ENCODE measurements at regions not wholly inside any gene's neighbourhood (a gene's known extent, or its start where the extent isn't known, plus 50 kb on each side); places are given as distances from the start of the nearest gene placed in this dataset.

DNA sequence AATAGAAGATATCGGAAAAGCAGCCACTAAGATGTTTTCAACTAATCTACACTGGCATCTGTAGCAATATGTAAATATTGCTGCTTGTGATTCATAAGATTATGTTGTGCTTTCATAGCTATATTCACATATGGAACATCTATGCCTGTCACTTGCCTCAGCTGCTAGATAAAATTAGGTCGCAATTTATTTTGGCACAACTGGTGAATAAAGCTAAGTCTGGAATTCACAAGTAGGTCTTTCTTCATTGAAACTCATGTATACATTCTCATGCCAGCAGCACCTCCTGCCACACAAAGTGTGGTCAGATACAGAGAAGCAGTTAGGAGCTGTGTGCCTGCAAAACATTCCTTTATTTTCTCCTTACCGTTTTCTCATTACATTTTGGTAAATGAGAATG, 543.3 kb upstream of the CHORDC1 start:
- H3K9me3 ChIP-seq = no peaks in the 10 kb centered on the region
- H3K27ac ChIP-seq (ENCODE audit: low read depth in 2 of 2, low read length in 1 of 2) = no peak overlapping the region
- no peaks in the 10 kb centered on the region for H3K9me2 ChIP-seq
- H3K4me1 ChIP-seq (ENCODE audit: control insufficient read depth in 1 of 2, insufficient read depth in 2 of 2, low read depth in 1 of 2, low read length in 1 of 2) = no peaks in the 10 kb centered on the region
- H3K27me3 ChIP-seq (ENCODE audit: insufficient read depth) = no peaks in the 10 kb centered on the region
- no peaks in the 10 kb centered on the region for H3K36me3 ChIP-seq (replicated peaks in 1 of 2; ENCODE audit: control insufficient read depth in 1 of 2, insufficient read depth in 2 of 2, low read length in 1 of 2)
- H3K4me3 ChIP-seq (ENCODE audit: low read depth in 2 of 2, low read length in 1 of 2) = no peak overlapping the region
- DNase-seq = no peak
- H2AFZ ChIP-seq (ENCODE audit: low read depth) = no peak overlapping the region
- H3K79me2 ChIP-seq (ENCODE audit: insufficient read depth) = no peaks in the 10 kb centered on the region
- no peaks in the 10 kb centered on the region for H4K20me1 ChIP-seq (ENCODE audit: insufficient read depth)
- no peaks in the 10 kb centered on the region for H3F3A ChIP-seq (replicated peaks; ENCODE audit: insufficient read depth)
- no peak overlapping the region for H3K4me2 ChIP-seq
- WGBS (ENCODE audit: low lambda C conversion rate) = 39% methylated on average over 3 of the region's 3 CpGs
- H3K9ac ChIP-seq = no peak overlapping the region
- POLR2A ChIA-PET = interaction anchor here (1.0 kb wide), 1 partner anchor 9 kb away, joined by 3 read pairs; no protein-coding TSS in a partner anchor
- no peak for TF ChIP-seq GABPA (IDR thresholded peaks at IDR 0.05; ENCODE audit: low read depth)
- no peak for TF ChIP-seq SIN3A (IDR thresholded peaks at IDR 0.05; ENCODE audit: borderline replicate concordance, low read depth, low read length)
- TF ChIP-seq GATA2 (CRISPR knock-in tag; IDR thresholded peaks at IDR 0.05) = no peak
- TF ChIP-seq EP300 (IDR thresholded peaks at IDR 0.05; ENCODE audit: borderline replicate concordance in 1 of 2, low read depth in 1 of 2, low read length in 1 of 2) = no peak
- TF ChIP-seq, protein P1, sequence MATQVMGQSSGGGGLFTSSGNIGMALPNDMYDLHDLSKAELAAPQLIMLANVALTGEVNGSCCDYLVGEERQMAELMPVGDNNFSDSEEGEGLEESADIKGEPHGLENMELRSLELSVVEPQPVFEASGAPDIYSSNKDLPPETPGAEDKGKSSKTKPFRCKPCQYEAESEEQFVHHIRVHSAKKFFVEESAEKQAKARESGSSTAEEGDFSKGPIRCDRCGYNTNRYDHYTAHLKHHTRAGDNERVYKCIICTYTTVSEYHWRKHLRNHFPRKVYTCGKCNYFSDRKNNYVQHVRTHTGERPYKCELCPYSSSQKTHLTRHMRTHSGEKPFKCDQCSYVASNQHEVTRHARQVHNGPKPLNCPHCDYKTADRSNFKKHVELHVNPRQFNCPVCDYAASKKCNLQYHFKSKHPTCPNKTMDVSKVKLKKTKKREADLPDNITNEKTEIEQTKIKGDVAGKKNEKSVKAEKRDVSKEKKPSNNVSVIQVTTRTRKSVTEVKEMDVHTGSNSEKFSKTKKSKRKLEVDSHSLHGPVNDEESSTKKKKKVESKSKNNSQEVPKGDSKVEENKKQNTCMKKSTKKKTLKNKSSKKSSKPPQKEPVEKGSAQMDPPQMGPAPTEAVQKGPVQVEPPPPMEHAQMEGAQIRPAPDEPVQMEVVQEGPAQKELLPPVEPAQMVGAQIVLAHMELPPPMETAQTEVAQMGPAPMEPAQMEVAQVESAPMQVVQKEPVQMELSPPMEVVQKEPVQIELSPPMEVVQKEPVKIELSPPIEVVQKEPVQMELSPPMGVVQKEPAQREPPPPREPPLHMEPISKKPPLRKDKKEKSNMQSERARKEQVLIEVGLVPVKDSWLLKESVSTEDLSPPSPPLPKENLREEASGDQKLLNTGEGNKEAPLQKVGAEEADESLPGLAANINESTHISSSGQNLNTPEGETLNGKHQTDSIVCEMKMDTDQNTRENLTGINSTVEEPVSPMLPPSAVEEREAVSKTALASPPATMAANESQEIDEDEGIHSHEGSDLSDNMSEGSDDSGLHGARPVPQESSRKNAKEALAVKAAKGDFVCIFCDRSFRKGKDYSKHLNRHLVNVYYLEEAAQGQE (IDR thresholded peaks at IDR 0.05; ENCODE audit: low read depth, low read length) = no peak
- TF ChIP-seq FOSL2 (IDR thresholded peaks at IDR 0.05; ENCODE audit: borderline replicate concordance, low read depth) = no peak
- TF ChIP-seq JUND (IDR thresholded peaks at IDR 0.05) = no peak
- no peak for TF ChIP-seq MEF2A (IDR thresholded peaks at IDR 0.05; ENCODE audit: borderline replicate concordance, low read depth)
- TF ChIP-seq, protein P2, sequence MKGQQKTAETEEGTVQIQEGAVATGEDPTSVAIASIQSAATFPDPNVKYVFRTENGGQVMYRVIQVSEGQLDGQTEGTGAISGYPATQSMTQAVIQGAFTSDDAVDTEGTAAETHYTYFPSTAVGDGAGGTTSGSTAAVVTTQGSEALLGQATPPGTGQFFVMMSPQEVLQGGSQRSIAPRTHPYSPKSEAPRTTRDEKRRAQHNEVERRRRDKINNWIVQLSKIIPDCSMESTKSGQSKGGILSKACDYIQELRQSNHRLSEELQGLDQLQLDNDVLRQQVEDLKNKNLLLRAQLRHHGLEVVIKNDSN (IDR thresholded peaks at IDR 0.05; ENCODE audit: borderline replicate concordance, low read depth) = no peak
- no peak for TF ChIP-seq FOXJ3 (CRISPR knock-in tag; IDR thresholded peaks at IDR 0.05)
- no peak for TF ChIP-seq RFX5 (IDR thresholded peaks at IDR 0.05; ENCODE audit: low read length)
- TF ChIP-seq, protein P3, sequence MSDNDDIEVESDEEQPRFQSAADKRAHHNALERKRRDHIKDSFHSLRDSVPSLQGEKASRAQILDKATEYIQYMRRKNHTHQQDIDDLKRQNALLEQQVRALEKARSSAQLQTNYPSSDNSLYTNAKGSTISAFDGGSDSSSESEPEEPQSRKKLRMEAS (IDR thresholded peaks at IDR 0.05; ENCODE audit: low read depth) = no peak
- TF ChIP-seq NRF1 (IDR thresholded peaks at IDR 0.05; ENCODE audit: low read depth, low read length) = no peak
- TF ChIP-seq POLR2AphosphoS5 (IDR thresholded peaks at IDR 0.05; ENCODE audit: low read depth, low read length) = no peak
- no peak for TF ChIP-seq NFIC (IDR thresholded peaks at IDR 0.05; ENCODE audit: borderline replicate concordance)
- CTCF ChIA-PET = interaction anchor here (0.6 kb wide), 1 partner anchor 30 kb away, joined by 3 read pairs; no protein-coding TSS in a partner anchor

Measured in SK-N-SH (cell line).